ENCODE measurements at regions not wholly inside any gene's neighbourhood (a gene's known extent, or its start where the extent isn't known, plus 50 kb on each side); places are given as distances from the start of the nearest gene placed in this dataset.

DNA sequence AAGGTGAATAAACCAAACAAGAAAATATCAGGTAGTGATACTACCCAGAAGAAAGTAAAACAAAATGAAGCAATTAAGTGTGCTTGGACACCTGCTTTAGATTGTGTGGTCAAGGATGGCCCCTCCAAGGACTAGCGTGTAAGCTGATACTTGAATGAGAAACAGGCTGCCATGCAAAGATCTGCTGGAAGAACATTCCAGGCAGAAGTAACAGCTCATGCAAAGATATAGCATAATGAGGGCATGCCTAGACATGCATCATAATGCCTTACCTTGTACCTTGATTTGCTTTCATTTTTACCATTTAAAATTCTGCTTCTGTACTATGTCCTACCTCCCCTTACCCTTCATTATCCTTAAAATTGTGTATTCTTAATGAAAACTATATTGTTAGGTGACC, 74.8 kb upstream of the HDAC9 start:
- DNase-seq, result no peak

DNA sequence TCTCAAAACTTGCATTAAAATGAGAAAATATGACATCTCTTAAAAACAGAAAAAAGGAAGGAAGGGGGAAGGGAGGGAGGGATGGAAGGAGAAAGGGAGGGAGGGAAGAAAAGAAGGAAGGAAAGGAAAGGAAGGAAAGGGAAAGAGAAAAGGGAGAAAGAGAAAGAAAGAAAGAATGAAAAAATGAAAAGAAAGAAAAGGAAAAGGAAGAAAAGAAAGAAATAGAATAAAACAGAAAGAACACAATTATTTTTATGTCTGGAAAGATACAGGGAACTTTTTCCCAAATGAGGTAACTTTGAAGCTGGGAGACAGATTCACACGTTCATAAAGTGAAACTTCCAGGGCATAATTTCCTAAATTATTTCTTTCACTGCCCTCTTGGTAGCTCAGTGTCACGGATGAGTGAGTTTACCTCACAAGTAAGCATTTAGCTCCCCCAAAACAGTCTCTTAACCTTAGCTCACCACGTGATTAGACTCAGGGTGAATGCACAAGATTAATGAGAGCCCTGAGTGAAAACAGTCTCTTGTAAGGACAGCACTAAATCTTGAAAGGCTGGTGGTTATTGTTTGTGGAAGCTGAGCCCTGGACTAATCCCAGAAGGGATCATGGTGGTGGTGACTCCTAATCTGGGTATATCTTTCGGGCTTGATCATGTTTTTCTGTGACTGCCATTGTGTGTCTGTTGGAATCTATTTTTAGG, 74.1 kb upstream of the HDAC9 start:
- no peak for DNase-seq

DNA sequence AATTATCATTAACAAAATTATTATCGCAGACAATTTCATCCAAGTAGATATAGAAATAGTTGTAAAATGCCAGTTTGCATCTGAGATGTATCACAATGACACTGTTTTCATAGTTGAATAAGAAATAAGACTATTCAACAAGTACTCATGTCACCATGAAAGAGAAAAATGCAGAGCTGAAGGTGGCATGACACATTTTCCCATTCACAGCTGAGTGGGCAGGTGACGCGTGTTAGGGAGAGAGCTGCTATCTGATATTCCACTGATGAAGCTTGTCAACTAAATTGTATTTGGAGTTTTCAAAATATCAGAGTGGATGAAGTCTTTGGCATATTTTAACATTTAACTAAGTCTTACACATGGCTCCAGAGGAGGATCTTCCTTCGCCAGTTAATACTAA, 70.3 kb upstream of the HDAC9 start:
- DNase-seq, result no peak

DNA sequence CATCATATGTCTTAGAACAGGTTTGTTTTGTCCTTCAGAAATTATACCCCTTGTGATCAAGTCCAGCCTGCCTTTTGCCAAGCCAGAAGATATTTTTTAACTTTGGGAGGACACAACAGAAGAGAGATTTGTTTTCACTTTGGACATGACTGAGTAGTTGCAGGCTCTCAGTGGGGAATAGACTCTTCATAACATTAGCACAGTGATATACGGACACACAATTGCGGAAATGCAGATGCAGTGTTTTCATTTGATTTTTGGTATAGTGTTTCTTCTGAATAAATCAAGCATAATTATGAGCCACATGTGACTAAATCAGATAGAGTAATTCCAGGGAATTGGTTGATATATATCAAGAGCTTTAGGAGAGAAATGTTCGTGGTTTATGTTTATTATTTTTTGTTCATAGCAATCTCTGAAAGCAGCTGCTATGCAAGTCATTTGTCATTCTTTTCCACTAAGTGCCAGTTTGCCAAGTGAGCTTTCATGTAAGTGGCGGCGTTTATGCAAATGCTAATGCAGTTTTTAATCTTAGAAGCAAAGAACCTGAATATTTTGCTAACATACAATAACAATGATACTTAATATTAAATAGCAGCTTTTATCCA, 69.6 kb upstream of the HDAC9 start:
- no peak for DNase-seq

- no peak for DNase-seq
Observed at GRCh38 chr7:18426564-18427226, 68.9 kb upstream of the HDAC9 start.

DNA sequence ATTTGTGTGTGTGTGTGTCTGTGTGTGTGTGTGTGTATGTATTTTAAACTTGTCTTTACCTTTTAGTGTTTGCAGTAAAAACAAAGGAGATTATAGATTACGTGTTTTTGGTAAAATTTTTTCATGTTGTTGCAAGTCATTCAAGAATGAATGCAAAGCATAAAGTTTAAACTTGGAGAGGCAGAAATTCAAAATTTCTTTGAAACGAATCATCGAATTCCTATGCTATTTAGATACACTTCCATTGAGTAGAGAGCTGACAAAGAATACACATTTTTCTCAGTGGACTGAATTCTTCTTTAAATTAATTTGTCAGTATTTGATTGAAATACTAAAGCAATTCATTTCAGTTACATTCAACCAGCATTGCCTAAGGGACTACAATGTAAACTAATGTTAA, 66.0 kb upstream of the HDAC9 start:
- no peak for DNase-seq

- DNase-seq, result no peak
Observed at GRCh38 chr7:18430810-18431209, 64.7 kb upstream of the HDAC9 start.

DNA sequence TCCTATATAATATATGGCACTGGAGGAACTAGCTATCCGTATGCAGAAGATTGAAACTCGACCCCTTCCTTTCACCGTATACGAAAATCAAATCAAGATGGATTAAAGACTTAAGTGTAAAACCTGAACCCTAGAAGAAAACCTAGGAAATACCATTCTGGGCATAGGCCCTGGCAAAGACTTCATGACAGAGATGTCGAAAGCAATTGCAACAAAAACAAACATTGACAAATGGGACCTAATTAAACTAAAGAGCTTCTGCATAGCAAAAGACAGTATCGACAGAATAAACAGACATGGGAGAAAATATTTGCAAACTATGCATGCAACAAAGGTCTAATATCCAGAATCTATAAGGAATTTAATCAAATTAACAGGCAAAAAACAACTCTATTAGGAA, 61.4 kb upstream of the HDAC9 start:
- no peak for DNase-seq

GRCh38 chr7:18437101-18437500, 58.4 kb upstream of the HDAC9 start:
- DNase-seq, result no peak

DNA sequence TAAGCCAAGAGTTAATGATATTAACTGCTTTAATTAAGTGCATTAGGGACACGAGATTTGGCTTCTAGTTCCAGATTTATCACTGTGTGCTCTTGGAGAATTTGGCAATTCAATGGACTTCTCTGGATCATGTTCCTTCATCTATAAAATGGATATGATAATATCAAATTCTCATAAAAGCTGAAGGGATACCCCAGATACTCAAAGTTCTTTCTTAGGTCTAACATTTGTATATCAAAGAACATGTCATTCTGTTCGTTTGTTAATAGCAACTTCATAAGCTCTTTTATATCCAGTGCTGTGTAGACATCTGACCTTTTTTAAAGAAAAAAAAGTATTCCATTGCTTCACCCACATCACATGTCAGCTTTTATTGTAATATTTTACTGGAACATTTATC, 54.6 kb upstream of the HDAC9 start:
- no peak for DNase-seq

- no peak for DNase-seq
Observed at GRCh38 chr7:18444826-18445225, 50.7 kb upstream of the HDAC9 start.

DNA sequence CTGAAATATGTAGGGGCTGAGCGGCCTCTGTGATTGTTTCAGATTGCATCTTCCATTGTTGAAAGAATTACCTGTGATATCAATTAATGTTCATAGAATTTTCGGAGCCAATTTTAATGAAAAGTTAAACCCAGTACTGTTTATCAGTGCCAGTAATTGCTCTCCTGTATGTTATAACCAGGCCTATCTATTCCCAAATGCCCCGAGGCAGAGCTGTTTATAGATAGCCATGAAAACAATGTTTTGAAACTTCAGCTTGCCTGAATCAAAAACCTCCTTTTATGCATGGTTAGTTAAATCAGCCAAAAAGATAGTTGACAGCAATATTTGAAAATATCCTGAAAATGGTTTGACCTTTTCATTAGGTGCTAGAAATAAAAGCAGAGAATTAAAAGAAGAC, 50.1 kb upstream of the HDAC9 start:
- DNase-seq, result no peak
